Stimulated activated naive B cell treated with anti-CD40 and anti-IgM and Interleukin-4, amounts not matched to agents 10 μg/mL and 1 μg/mL and 100 μg/mL, for 72 hours (primary cell): ENCODE measurements at regions not wholly inside any gene's neighbourhood (a gene's known extent, or its start where the extent isn't known, plus 50 kb on each side); places are given as distances from the start of the nearest gene placed in this dataset.

ENCODE experiments used
- ATAC-seq, 2 donors: fragments of 150-1000 bp; cut with Tn5 transposase; replicated peaks; 2 replicates each; pipeline ENCODE4 v1.10.0; 2021; ENCODE audit warnings: moderate library complexity in 1 of 2
- DNase-seq: peaks from one replicate; pipeline ENCODE4 v3.0.0; 2021
- H3K27ac Mint-ChIP-seq: one replicate; pipeline ENCODE4 v1.8.0; 2022; ENCODE audit warnings: mild to moderate bottlenecking, mixed read lengths
- H3K27me3 Mint-ChIP-seq, 2 donors: one replicate each; pipeline ENCODE4 v1.8.0; 2022; ENCODE audit warnings: mixed read lengths in 2 of 2
- H3K36me3 Mint-ChIP-seq, 2 donors: one replicate each; pipeline ENCODE4 v1.8.0; 2022; ENCODE audit warnings: mixed read lengths in 2 of 2, mild to moderate bottlenecking in 1 of 2
- H3K4me1 Mint-ChIP-seq, 2 donors: one replicate each; pipeline ENCODE4 v1.8.0; 2022; ENCODE audit warnings: mixed read lengths in 2 of 2, mild to moderate bottlenecking in 1 of 2
- H3K4me3 Mint-ChIP-seq, 2 donors: one replicate each; pipeline ENCODE4 v1.8.0; 2022; ENCODE audit warnings: mild to moderate bottlenecking in 2 of 2, mixed read lengths in 2 of 2, moderate library complexity in 1 of 2
- H3K9me3 Mint-ChIP-seq, 2 donors: one replicate each; pipeline ENCODE4 v1.8.0; 2022; ENCODE audit warnings: mixed read lengths in 2 of 2, mild to moderate bottlenecking in 1 of 2

- no peak for DNase-seq
- Mint-ChIP-seq H3K4me1 (peaks cover 19 to 34% of the 10 kb centered on the region in 2 donors), H3K4me3 (no peak overlapping the region), H3K27me3 (no peaks in the 10 kb centered on the region), H3K36me3 (peaks cover 0 to 3% of the 10 kb centered on the region in 2 donors), H3K9me3 (peaks cover 0 to 2% of the 10 kb centered on the region in 2 donors), H3K27ac (peak overlapping the region; percentile 21)
- ATAC-seq = no peak
Observed at GRCh38 chr10:62640411-62640810, 164.1 kb upstream of the ADO start.

GRCh38 chr10:62643606-62644587, 160.6 kb upstream of the ADO start:
- peak overlapping the region in 1 of 2 donors; percentile 17 for H3K4me3 Mint-ChIP-seq
- H3K9me3 Mint-ChIP-seq = no peaks in the 10 kb centered on the region
- ATAC-seq = peak; percentile 23 to 56

DNA sequence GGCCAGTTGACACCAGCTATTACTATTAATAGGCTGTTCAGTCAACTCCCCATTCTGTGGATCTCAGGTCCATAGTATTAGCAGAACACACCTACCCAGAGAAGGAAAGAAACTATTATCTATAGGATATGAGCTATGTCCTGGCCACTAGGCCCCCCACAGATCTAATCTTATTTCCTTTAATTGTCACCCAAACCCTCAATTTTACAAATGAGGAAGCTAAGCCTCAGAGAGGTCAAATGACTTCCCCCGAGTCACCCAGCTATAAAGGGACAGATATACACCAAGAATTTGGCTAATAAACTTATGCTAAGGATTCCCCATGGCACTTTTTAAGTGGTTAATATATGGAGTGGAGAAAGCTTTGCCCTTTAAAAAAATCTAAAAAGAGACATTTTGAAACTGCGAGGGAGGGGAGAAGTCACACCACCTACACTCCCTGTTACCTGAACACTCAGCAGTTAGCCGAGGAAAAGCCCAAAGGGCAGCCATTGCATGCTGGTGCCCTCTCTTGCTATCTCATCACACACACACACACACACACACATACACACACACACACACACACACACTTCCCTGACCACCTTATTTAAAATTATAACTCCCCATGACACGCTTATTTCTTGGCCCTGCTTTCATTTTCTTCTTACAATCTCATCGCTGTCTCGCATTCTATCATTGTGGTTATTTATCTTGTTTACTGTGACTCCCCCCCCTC, 157.0 kb upstream of the ADO start:
- H3K4me3 Mint-ChIP-seq = peak overlapping the region; percentile 11 to 18
- ATAC-seq = peak; percentile 82 to 83
- H3K9me3 Mint-ChIP-seq = peaks cover 0 to under 1% of the 10 kb centered on the region in 2 donors
- H3K4me1 Mint-ChIP-seq = peaks cover 52 to 77% of the 10 kb centered on the region in 2 donors
- H3K27me3 Mint-ChIP-seq = no peaks in the 10 kb centered on the region
- H3K27ac Mint-ChIP-seq = peak overlapping the region; percentile 31
- DNase-seq = peak; percentile 48
- peaks cover 0 to 2% of the 10 kb centered on the region in 2 donors for H3K36me3 Mint-ChIP-seq

More at GRCh38 chr10:62643606-62644587, 160.6 kb upstream of the ADO start:
- no peak for DNase-seq
- Mint-ChIP-seq H3K36me3 (peaks cover 0 to 2% of the 10 kb centered on the region in 2 donors), H3K4me1 (peaks cover 43 to 49% of the 10 kb centered on the region in 2 donors), H3K27ac (no peak overlapping the region), H3K27me3 (no peaks in the 10 kb centered on the region)

DNA sequence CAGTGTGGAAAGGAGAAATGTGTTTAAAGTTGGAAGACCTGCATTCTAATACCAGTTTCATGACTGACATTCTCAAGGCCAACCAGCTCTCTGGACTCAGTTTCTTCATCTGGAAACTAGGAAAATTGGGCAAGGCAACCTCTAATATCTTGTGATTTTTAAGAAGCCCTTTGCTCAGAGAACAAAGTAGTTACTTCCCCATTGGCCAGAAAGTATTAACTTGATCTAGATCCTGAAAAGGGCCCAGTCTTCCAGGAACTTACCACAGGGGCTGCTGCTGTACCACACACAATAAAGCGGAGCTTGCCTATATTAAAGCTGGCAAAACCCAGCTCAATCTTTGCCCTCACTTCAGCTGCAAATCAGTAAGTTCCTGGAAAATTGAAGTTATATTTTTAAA, 155.6 kb upstream of the ADO start:
- no peak for ATAC-seq
- Mint-ChIP-seq H3K27ac (peak overlapping the region; percentile 6), H3K4me1 (peaks cover 54 to 78% of the 10 kb centered on the region in 2 donors)

DNA sequence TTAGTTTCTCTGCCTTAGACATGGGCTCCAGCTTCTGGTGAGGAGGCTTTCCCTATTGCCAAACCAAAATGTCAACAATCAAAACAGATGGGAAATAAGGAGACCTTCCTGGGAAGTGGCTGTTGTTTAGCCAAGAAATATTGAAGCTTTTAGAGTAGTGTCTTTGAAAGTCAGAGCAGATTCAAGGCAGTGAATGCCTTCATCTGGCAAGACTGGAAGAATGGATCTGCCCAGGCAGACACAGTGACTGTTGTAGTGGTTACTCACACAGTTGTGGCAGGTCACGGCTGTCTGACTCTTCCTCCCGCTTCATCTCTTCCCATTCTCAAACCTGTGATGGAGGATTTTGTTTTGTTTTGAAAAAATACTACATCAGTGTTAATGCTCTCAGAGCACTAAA, 154.1 kb upstream of the ADO start:
- Mint-ChIP-seq H3K4me3 (no peak overlapping the region), H3K4me1 (peaks cover 59 to 87% of the 10 kb centered on the region in 2 donors), H3K27ac (peak overlapping the region; percentile 56), H3K27me3 (no peaks in the 10 kb centered on the region), H3K9me3 (peaks cover 2 to 3% of the 10 kb centered on the region in 2 donors), H3K36me3 (peaks cover 2 to 3% of the 10 kb centered on the region in 2 donors)
- ATAC-seq (no peak), DNase-seq (no peak)

More for the DNA sequence above, 155.6 kb upstream of the ADO start:
- Mint-ChIP-seq H3K36me3 (peaks cover 2 to 3% of the 10 kb centered on the region in 2 donors), H3K4me3 (peak overlapping the region in 1 of 2 donors; percentile 12), H3K9me3 (peaks cover 2 to 3% of the 10 kb centered on the region in 2 donors), H3K27me3 (no peaks in the 10 kb centered on the region)
- no peak for DNase-seq

- Mint-ChIP-seq H3K27ac (peak overlapping the region; percentile 56), H3K4me1 (peaks cover 64 to 93% of the 10 kb centered on the region in 2 donors), H3K36me3 (peaks cover 2 to 3% of the 10 kb centered on the region in 2 donors), H3K9me3 (peaks cover 3 to 5% of the 10 kb centered on the region in 2 donors), H3K4me3 (no peak overlapping the region), H3K27me3 (no peaks in the 10 kb centered on the region)
- DNase-seq (no peak), ATAC-seq (no peak)
Observed at GRCh38 chr10:62651341-62651740, 153.2 kb upstream of the ADO start.

GRCh38 chr10:62652114-62652513, 152.4 kb upstream of the ADO start:
- peaks cover 3 to 5% of the 10 kb centered on the region in 2 donors for H3K9me3 Mint-ChIP-seq
- no peak for DNase-seq
- no peak for ATAC-seq
- H3K36me3 Mint-ChIP-seq = peaks cover 2 to 3% of the 10 kb centered on the region in 2 donors
- H3K4me1 Mint-ChIP-seq = peaks cover 62 to 92% of the 10 kb centered on the region in 2 donors
- no peak overlapping the region for H3K4me3 Mint-ChIP-seq
- H3K27me3 Mint-ChIP-seq = no peaks in the 10 kb centered on the region
- peak overlapping the region; percentile 47 for H3K27ac Mint-ChIP-seq

DNA sequence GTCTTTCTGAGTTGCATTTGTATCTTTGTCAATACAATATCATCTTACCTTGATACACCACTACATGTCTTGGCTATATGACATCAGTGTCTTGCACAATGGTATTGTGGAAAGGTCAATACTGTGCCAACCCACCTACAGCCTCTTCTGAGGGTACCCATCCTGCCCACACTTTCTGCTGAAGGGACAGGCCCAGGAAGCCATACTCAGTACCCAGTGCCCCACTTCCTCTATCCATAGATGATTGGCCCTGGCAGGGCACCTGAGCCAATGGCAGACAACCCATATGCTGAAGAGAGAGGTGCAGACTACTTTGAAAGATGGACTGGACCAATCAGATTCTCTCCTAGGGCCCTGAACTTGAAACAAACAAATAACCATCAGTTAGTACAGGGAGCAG, 152.0 kb upstream of the ADO start:
- Mint-ChIP-seq H3K27me3 (no peaks in the 10 kb centered on the region), H3K4me1 (peaks cover 58 to 87% of the 10 kb centered on the region in 2 donors), H3K27ac (peak overlapping the region; percentile 94), H3K9me3 (peaks cover 3 to 5% of the 10 kb centered on the region in 2 donors), H3K4me3 (peak overlapping the region; percentile 37 to 65), H3K36me3 (peaks cover 2 to 3% of the 10 kb centered on the region in 2 donors)
- ATAC-seq (peak; percentile 58 to 62), DNase-seq (peak; percentile 70)

GRCh38 chr10:62653254-62653653, 151.3 kb upstream of the ADO start:
- peak; percentile 80 to 81 for ATAC-seq
- peaks cover 2 to 3% of the 10 kb centered on the region in 2 donors for H3K36me3 Mint-ChIP-seq
- H3K9me3 Mint-ChIP-seq = peaks cover 3 to 5% of the 10 kb centered on the region in 2 donors
- peaks cover 54 to 80% of the 10 kb centered on the region in 2 donors for H3K4me1 Mint-ChIP-seq
- H3K4me3 Mint-ChIP-seq = peak overlapping the region; percentile 40 to 46
- DNase-seq = peak; percentile 82
- H3K27ac Mint-ChIP-seq = peak overlapping the region; percentile 94
- no peaks in the 10 kb centered on the region for H3K27me3 Mint-ChIP-seq

- peaks cover 44 to 75% of the 10 kb centered on the region in 2 donors for H3K4me1 Mint-ChIP-seq
- peaks cover 3 to 5% of the 10 kb centered on the region in 2 donors for H3K9me3 Mint-ChIP-seq
- no peak for DNase-seq
- H3K36me3 Mint-ChIP-seq = peaks cover 0 to 6% of the 10 kb centered on the region in 2 donors
- no peak for ATAC-seq
- H3K27me3 Mint-ChIP-seq = no peaks in the 10 kb centered on the region
- H3K4me3 Mint-ChIP-seq = peak overlapping the region; percentile 2 to 52
- H3K27ac Mint-ChIP-seq = peak overlapping the region; percentile 94
Observed at GRCh38 chr10:62654966-62655336, 149.6 kb upstream of the ADO start.

GRCh38 chr10:62655337-62655994, 149.1 kb upstream of the ADO start:
- peak; percentile 78 to 80 for ATAC-seq
- Mint-ChIP-seq H3K36me3 (peaks cover 0 to 6% of the 10 kb centered on the region in 2 donors), H3K4me1 (peaks cover 42 to 73% of the 10 kb centered on the region in 2 donors), H3K27me3 (no peaks in the 10 kb centered on the region), H3K9me3 (peaks cover 3 to 5% of the 10 kb centered on the region in 2 donors), H3K27ac (peak overlapping the region; percentile 94), H3K4me3 (peak overlapping the region; percentile 26 to 52)
- peak; percentile 85 for DNase-seq

GRCh38 chr10:62657244-62657835, 147.2 kb upstream of the ADO start:
- Mint-ChIP-seq H3K4me1 (peaks cover 35 to 60% of the 10 kb centered on the region in 2 donors), H3K27me3 (no peaks in the 10 kb centered on the region), H3K36me3 (peaks cover 0 to 6% of the 10 kb centered on the region in 2 donors)

DNA sequence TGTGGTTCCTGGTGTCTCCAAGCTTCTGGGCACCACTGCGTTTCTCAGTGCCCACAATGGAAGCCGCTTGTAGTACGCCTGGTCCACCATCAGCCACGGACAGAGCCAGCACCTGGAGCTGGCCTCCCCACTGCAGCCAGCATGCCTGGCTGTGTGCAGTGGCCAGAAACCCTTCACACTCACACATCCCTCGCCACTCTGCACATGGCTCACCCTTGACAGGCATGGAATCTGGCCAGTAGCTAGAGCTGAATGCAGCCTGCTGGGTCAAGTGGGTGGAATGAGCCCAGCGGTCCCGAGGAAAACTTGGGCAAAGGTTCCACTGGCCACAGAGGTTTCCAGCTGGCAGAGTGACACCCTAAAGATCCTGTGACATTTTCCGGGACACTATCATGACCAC, 146.0 kb upstream of the ADO start:
- no peak for ATAC-seq
- no peaks in the 10 kb centered on the region for H3K27me3 Mint-ChIP-seq
- peaks cover 0 to 6% of the 10 kb centered on the region in 2 donors for H3K36me3 Mint-ChIP-seq
- no peak overlapping the region for H3K4me3 Mint-ChIP-seq
- DNase-seq = no peak
- peaks cover 0 to 3% of the 10 kb centered on the region in 2 donors for H3K9me3 Mint-ChIP-seq
- peaks cover 29 to 48% of the 10 kb centered on the region in 2 donors for H3K4me1 Mint-ChIP-seq
- H3K27ac Mint-ChIP-seq = no peak overlapping the region

More at GRCh38 chr10:62657244-62657835, 147.2 kb upstream of the ADO start:
- Mint-ChIP-seq H3K9me3 (peaks cover 3 to 5% of the 10 kb centered on the region in 2 donors), H3K4me3 (no peak overlapping the region), H3K27ac (no peak overlapping the region)
- no peak for ATAC-seq
- no peak for DNase-seq
